ENCODE measurements at regions not wholly inside any gene's neighbourhood (a gene's known extent, or its start where the extent isn't known, plus 50 kb on each side); places are given as distances from the start of the nearest gene placed in this dataset.
A peak's percentile ranks its signal among the peaks of the same experiment; 100 is the strongest.
"Not testable (repeated sequence)": the region's sequence is repeated elsewhere in the genome, so short reads cannot be mapped to it uniquely, and the experiment has no call there.

DNA sequence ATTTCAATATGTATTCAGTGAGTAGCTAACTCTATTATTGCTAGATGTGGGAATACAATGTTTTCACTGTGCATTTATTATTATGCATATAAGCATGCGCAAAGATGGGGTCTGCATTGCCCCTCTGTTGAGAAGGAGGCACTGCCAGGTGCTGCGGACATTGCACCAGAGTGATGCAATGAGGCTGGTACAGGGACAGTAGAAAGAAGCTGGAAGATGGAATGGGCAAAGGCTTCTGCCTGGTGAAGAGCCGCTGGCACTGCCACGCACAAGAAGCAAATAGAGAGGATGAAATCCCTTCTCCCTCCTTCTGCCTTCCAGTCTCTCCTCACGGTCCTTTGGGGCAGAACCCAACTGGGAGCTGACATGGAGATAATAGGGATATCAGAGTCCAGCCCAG, 154.5 kb upstream of the TNFAIP3 start:
- ATAC-seq (no peak), DNase-seq (no peak)
- no peaks in the 10 kb centered on the region for H3K9me3 ChIP-seq
- no peak overlapping the region for H3K27ac ChIP-seq
- no peaks in the 10 kb centered on the region for H3K27me3 ChIP-seq (ENCODE audit: low read depth)
- peaks cover 11% of the 10 kb centered on the region for H3K4me1 ChIP-seq
- H3K4me3 ChIP-seq = no peak overlapping the region
- TF ChIP-seq, protein P1, sequence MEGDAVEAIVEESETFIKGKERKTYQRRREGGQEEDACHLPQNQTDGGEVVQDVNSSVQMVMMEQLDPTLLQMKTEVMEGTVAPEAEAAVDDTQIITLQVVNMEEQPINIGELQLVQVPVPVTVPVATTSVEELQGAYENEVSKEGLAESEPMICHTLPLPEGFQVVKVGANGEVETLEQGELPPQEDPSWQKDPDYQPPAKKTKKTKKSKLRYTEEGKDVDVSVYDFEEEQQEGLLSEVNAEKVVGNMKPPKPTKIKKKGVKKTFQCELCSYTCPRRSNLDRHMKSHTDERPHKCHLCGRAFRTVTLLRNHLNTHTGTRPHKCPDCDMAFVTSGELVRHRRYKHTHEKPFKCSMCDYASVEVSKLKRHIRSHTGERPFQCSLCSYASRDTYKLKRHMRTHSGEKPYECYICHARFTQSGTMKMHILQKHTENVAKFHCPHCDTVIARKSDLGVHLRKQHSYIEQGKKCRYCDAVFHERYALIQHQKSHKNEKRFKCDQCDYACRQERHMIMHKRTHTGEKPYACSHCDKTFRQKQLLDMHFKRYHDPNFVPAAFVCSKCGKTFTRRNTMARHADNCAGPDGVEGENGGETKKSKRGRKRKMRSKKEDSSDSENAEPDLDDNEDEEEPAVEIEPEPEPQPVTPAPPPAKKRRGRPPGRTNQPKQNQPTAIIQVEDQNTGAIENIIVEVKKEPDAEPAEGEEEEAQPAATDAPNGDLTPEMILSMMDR (IDR thresholded peaks at IDR 0.05) = no peak
- no peaks in the 10 kb centered on the region for H3K36me3 ChIP-seq
- intact Hi-C loops (cut with DNase I) = loop anchor here (10.0 kb wide), 1 partner anchor 152 kb away; the partner anchor contains the start of gene TNFAIP3

- intact Hi-C loops (cut with DNase I) = loop anchor here (10.0 kb wide), 1 partner anchor 149 kb away; the partner anchor contains the start of gene TNFAIP3
- Histone ChIP-seq H3K4me3 (no peak overlapping the region), H3K4me1 (no peaks in the 10 kb centered on the region), H3K27ac (no peak overlapping the region), H3K9me3 (no peaks in the 10 kb centered on the region), H3K36me3 (no peaks in the 10 kb centered on the region), H3K27me3 (ENCODE audit: low read depth) (no peaks in the 10 kb centered on the region)
- DNase-seq (no peak), ATAC-seq (peak; percentile 78 to 82)
- TF ChIP-seq, protein P1 (IDR thresholded peaks at IDR 0.05) = no peak
Observed at GRCh38 chr6:137715589-137716045, 151.4 kb upstream of the TNFAIP3 start.

DNA sequence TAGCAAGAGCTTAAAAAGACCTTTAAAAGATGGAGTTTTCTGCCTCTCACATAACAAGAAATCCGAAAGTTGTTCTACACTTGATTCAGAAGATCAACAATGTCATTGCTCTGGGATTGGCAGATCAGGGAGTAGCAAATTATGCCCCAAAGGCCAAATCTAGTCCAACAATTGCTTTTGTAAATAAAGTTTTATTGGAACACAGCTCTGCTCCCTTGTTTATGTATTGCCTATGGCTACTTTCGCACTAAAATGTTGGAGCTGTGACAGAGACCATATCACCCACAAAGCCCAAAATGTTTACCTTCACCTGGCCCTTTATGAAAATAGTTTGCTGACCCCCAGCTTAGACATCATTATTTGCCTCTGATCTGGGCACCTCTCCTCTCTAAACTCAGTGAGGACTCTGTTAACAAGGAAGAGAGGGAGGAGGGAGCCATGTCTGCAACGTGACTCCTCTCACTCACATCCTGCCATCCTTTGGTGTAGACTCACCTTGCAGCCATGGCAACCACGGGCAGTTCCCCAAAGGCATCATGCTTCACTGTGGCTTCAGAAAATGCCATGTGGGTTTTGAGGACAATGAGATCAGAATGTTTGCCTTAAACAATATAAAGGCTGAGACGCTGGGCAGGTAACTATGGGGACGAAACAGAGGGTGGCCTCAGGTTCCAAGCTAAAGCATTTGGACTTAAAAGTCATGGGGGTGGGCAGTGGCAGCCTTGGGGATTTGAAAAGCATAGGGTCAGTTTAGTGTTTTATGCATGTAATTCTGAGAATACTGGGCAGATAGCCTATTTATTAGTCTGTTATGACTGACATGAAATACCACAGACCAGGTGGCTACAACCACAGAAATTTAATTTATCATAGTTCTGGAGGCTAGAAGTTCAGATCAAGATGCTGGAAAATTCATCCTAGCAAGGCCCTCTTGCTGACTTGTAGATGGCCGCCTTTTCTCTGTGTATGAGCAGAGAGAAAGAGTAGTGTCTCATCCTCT, 149.7 kb upstream of the TNFAIP3 start:
- TF ChIP-seq, protein P1 (IDR thresholded peaks at IDR 0.05) = no peak
- no peak overlapping the region for H3K27ac ChIP-seq
- ATAC-seq (peak in 1 of 2 donors; percentile 44), DNase-seq (no peak)
- intact Hi-C loops (cut with DNase I) = loop anchor here (10.0 kb wide), 1 partner anchor 147 kb away; the partner anchor contains the start of gene TNFAIP3
- no peaks in the 10 kb centered on the region for H3K9me3 ChIP-seq
- H3K27me3 ChIP-seq (ENCODE audit: low read depth) = no peaks in the 10 kb centered on the region
- H3K36me3 ChIP-seq = no peaks in the 10 kb centered on the region
- no peaks in the 10 kb centered on the region for H3K4me1 ChIP-seq
- no peak overlapping the region for H3K4me3 ChIP-seq

DNA sequence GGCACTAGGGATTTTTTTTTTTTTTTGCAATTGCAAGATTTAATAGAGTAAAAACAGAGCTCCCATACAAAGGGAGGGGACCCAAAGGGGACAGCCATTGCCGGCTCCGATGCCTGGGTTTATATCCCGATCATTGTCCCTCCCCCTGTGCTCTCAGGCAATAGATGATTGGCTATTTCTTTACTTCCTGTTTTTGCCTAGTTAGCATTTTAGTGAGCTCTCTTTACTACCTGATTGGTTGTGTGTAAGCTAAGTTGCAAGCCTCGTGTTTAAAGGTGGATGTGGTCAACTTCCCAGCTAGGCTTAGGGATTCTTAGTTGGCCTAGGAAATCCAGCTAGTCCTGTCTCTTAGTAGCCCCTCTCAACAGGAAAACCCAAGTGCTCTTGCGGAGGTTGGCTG, 148.2 kb upstream of the TNFAIP3 start:
- H3K4me1 ChIP-seq; H3K36me3 ChIP-seq; H3K27me3 ChIP-seq (ENCODE audit: low read depth); DNase-seq; H3K4me3 ChIP-seq; H3K9me3 ChIP-seq; ATAC-seq; H3K27ac ChIP-seq: not testable (repeated sequence)
- intact Hi-C loops (cut with DNase I) = loop anchor here (10.0 kb wide), 1 partner anchor 146 kb away; the partner anchor contains the start of gene TNFAIP3

DNA sequence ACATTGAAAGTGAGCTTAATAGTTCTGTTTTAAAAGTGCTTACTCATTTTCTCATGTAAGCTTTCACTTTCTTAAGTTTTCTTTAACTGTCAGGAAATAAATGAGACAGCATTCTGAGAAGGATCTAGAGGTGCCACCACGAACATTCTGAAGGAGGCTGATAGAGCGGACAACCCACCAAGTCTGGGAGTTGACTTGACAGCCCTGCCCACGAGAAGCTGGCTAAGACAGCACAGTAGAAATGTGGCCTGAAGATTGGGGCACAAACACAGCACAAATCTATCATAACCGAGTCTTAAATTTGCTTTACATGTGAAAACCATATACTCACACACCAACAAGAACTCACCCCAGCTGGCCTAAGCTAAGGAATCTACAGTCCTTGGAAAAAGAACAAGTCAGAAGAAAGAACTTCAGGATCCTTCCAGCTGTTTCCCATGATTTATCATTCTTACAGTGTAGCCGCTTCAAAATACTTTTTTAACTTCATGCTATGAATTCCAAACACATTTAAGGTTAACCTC, 144.2 kb upstream of the TNFAIP3 start:
- Histone ChIP-seq H3K4me1 (peaks cover 5% of the 10 kb centered on the region), H3K9me3 (no peaks in the 10 kb centered on the region), H3K36me3 (no peaks in the 10 kb centered on the region), H3K4me3 (no peak overlapping the region), H3K27me3 (ENCODE audit: low read depth) (no peaks in the 10 kb centered on the region), H3K27ac (no peak overlapping the region)
- DNase-seq (no peak), ATAC-seq (peak in 1 of 2 donors; percentile 30)
- intact Hi-C loops (cut with DNase I) = no loop called here
- TF ChIP-seq, protein P1 (IDR thresholded peaks at IDR 0.05) = no peak
